ENCODE measurements at regions not wholly inside any gene's neighbourhood (a gene's known extent, or its start where the extent isn't known, plus 50 kb on each side); places are given as distances from the start of the nearest gene placed in this dataset.

- TF ChIP-seq CTCF (IDR thresholded peaks at IDR 0.05) (no peak), EZH2 (IDR thresholded peaks at IDR 0.05) (no peak)
Observed at GRCh38 chr2:12287220-12287751, 429.4 kb upstream of the TRIB2 start.
